SK-N-SH (cell line): ENCODE measurements at regions not wholly inside any gene's neighbourhood (a gene's known extent, or its start where the extent isn't known, plus 50 kb on each side); places are given as distances from the start of the nearest gene placed in this dataset.

Experiments used
- CTCF ChIA-PET: fragments of 300-600, 350-600 bp; formaldehyde crosslinking; extraction: SDS; loops from one replicate; lab custom pipeline; 2021; lab: Yijun Ruan, JAX
- POLR2A ChIA-PET: fragments of 350-600 bp; sonication (Branson Sonifier 250); formaldehyde crosslinking; extraction: SDS; loops from one replicate; lab custom pipeline; 2020; ENCODE audit warnings: antibody characterized with exemption, inconsistent platforms; lab: Yijun Ruan, JAX
- DNase-seq: peaks from one replicate; pipeline ENCODE4 v3.0.0; 2012
- H2AFZ ChIP-seq: fragments of 200-600 bp; sonication (generic); 2 replicates; pipeline ENCODE4 v1.8.1; 2016; ENCODE audit warnings: antibody characterized with exemption, mild to moderate bottlenecking, low read depth
- H3F3A ChIP-seq: fragments of 200-600 bp; sonication (generic); replicated peaks from 2 replicates; pipeline ENCODE3; 2016; ENCODE audit warnings: antibody characterized with exemption, mild to moderate bottlenecking; ENCODE audit not compliant: insufficient read depth
- H3K27ac ChIP-seq, 2 experiments: fragments of 200-500 bp in 1 of 2; fragments of 200-600 bp in 1 of 2; sonication (Bioruptor generic) in 1 of 2; sonication (generic), shearing (Covaris generic) in 1 of 2; 2 replicates each; pipeline versions ENCODE4 v1.5.1 to v1.6.1; 2014 to 2016; ENCODE audit warnings: low read depth in 2 of 2, inconsistent platforms in 1 of 2, low read length in 1 of 2, mild to moderate bottlenecking in 1 of 2, mixed read lengths in 1 of 2
- H3K27me3 ChIP-seq: fragments of 200-600 bp; sonication (generic), shearing (Covaris generic); 2 replicates; pipeline ENCODE4 v1.6.1; 2016; ENCODE audit warnings: mixed run types; ENCODE audit not compliant: insufficient read depth
- H3K36me3 ChIP-seq, 2 experiments: fragments of 200-500 bp in 1 of 2; fragments of 200-600 bp in 1 of 2; sonication (Bioruptor generic) in 1 of 2; sonication (generic) in 1 of 2; replicated peaks in 1 of 2; 2 replicates each; pipeline versions ENCODE3 to v1.5.1; 2014 to 2016; ENCODE audit warnings: low read length in 1 of 2, mild to moderate bottlenecking in 1 of 2; ENCODE audit not compliant: insufficient read depth in 2 of 2, control insufficient read depth in 1 of 2
- H3K4me1 ChIP-seq, 2 experiments: fragments of 200-500 bp in 1 of 2; fragments of 200-600 bp in 1 of 2; sonication (Bioruptor generic) in 1 of 2; sonication (generic), shearing (Covaris generic) in 1 of 2; 2 replicates each; pipeline versions ENCODE4 v1.5.1 to v1.6.1; 2014 to 2016; ENCODE audit warnings: low read depth in 1 of 2, low read length in 1 of 2, mixed run types in 1 of 2; ENCODE audit not compliant: insufficient read depth in 2 of 2, control insufficient read depth in 1 of 2
- H3K4me2 ChIP-seq: fragments of 200-600 bp; sonication (generic), shearing (Covaris generic); 2 replicates; pipeline ENCODE4 v1.6.1; 2017; ENCODE audit warnings: mixed run types
- H3K4me3 ChIP-seq, 2 experiments: fragments of 200-500 bp in 1 of 2; fragments of 200-600 bp in 1 of 2; sonication (Bioruptor generic) in 1 of 2; sonication (generic), shearing (Covaris generic) in 1 of 2; 2 replicates each; pipeline versions ENCODE4 v1.5.1 to v1.8.1; 2014 to 2016; ENCODE audit warnings: low read depth in 2 of 2, inconsistent platforms in 1 of 2, low read length in 1 of 2, mild to moderate bottlenecking in 1 of 2, mixed read lengths in 1 of 2, moderate library complexity in 1 of 2
- H3K79me2 ChIP-seq: fragments of 200-600 bp; sonication (generic); 2 replicates; pipeline ENCODE4 v1.8.1; 2017; ENCODE audit warnings: mild to moderate bottlenecking; ENCODE audit not compliant: insufficient read depth
- H3K9ac ChIP-seq: fragments of 200-600 bp; sonication (generic); 2 replicates; pipeline ENCODE4 v1.6.1; 2017; ENCODE audit warnings: mixed run types
- H3K9me2 ChIP-seq: fragments of 200-600 bp; sonication (generic); 2 replicates; pipeline ENCODE4 v1.6.1; 2017; ENCODE audit warnings: mixed run types
- H3K9me3 ChIP-seq: fragments of 200-600 bp; sonication (generic); 2 replicates; pipeline ENCODE4 v1.6.1; 2017; ENCODE audit warnings: mixed run types, mild to moderate bottlenecking, moderate library complexity
- H4K20me1 ChIP-seq: fragments of 200-600 bp; sonication (generic); 2 replicates; pipeline ENCODE4 v1.6.1; 2017; ENCODE audit warnings: mild to moderate bottlenecking, mixed run types; ENCODE audit not compliant: insufficient read depth
- CHD2 ChIP-seq: fragments of 150-350 bp; IDR thresholded peaks from 2 replicates; pipeline ENCODE4 v1.6.1; 2018; ENCODE audit warnings: low read length; ENCODE audit not compliant: partially characterized antibody
- CTCF ChIP-seq: fragments of 200-600 bp; sonication (generic); IDR thresholded peaks from 2 replicates; pipeline ENCODE4 v1.6.1; 2017; ENCODE audit warnings: antibody characterized with exemption, mild to moderate bottlenecking, moderate library complexity
- FOSL2 ChIP-seq: IDR thresholded peaks from 2 replicates; pipeline ENCODE4 v1.4.0; 2012; ENCODE audit warnings: low read depth, mild to moderate bottlenecking, moderate library complexity, borderline replicate concordance
- GATA2 ChIP-seq: sonication (generic); formaldehyde crosslinking; IDR thresholded peaks from 2 replicates; pipeline ENCODE4 v1.5.0; 2020; ENCODE audit warnings: mild to moderate bottlenecking, missing genetic modification reagents
- IRF3 ChIP-seq: fragments of 150-350 bp; IDR thresholded peaks from 2 replicates; pipeline ENCODE4 v1.6.1; 2016; ENCODE audit warnings: mild to moderate bottlenecking, low read depth, low read length
- JUND ChIP-seq: IDR thresholded peaks from 2 replicates; pipeline ENCODE4 v1.4.0; 2012
- NFIC ChIP-seq: IDR thresholded peaks from 2 replicates; pipeline ENCODE4 v1.4.0; 2012; ENCODE audit warnings: borderline replicate concordance
- RAD21 ChIP-seq: IDR thresholded peaks from 2 replicates; pipeline ENCODE4 v1.6.1; 2012; ENCODE audit warnings: mild to moderate bottlenecking, low read length
- SIN3A ChIP-seq: IDR thresholded peaks from 2 replicates; pipeline ENCODE4 v1.6.1; 2012; ENCODE audit warnings: low read depth, mild to moderate bottlenecking, low read length, moderate library complexity, borderline replicate concordance
- TEAD4 ChIP-seq: IDR thresholded peaks from 2 replicates; pipeline ENCODE4 v1.4.0; 2012; ENCODE audit warnings: mild to moderate bottlenecking, borderline replicate concordance; ENCODE audit not compliant: insufficient read depth
- ZBTB33 ChIP-seq: IDR thresholded peaks from 2 replicates; pipeline ENCODE4 v1.4.0; 2012; ENCODE audit warnings: low read depth, borderline replicate concordance
- WGBS: methylation state at CpG from one replicate; pipeline ENCODE4 v1.1.6; 2017; ENCODE audit warnings: low lambda C conversion rate; 5-methylcytosine and 5-hydroxymethylcytosine counted together

GRCh38 chr22:49464037-49464436 is 363.6 kb downstream of the BRD1 start (continued):
- no peak for TF ChIP-seq SIN3A
- TF ChIP-seq ZBTB33 = no peak

- no peak for DNase-seq
- Histone ChIP-seq H3K9me2 (no peaks in the 10 kb centered on the region), H3K4me3 (no peak overlapping the region), H3K4me2 (no peak overlapping the region), H3K27me3 (no peaks in the 10 kb centered on the region), H3K4me1 (no peaks in the 10 kb centered on the region), H2AFZ (no peak overlapping the region), H3K79me2 (no peaks in the 10 kb centered on the region), H3K9ac (no peak overlapping the region), H3K27ac (no peak overlapping the region), H3K36me3 (no peaks in the 10 kb centered on the region), H4K20me1 (no peaks in the 10 kb centered on the region), H3K9me3 (no peaks in the 10 kb centered on the region), H3F3A (no peaks in the 10 kb centered on the region)
- POLR2A ChIA-PET = no interaction called here
- CTCF ChIA-PET = interaction anchor here (1.0 kb wide), 1 partner anchor 10 kb away, joined by 3 read pairs; no protein-coding TSS in a partner anchor
- no peak for TF ChIP-seq JUND
- TF ChIP-seq ZBTB33 = no peak
- no peak for TF ChIP-seq GATA2
- no peak for TF ChIP-seq CTCF
- TF ChIP-seq TEAD4 = no peak
- no peak for TF ChIP-seq RAD21
- TF ChIP-seq FOSL2 = no peak
- TF ChIP-seq CHD2 = no peak
- TF ChIP-seq IRF3 = no peak
- TF ChIP-seq NFIC = no peak
- WGBS = 28% methylated on average over 17 of the region's 20 CpGs
Measured at GRCh38 chr22:49462795-49463194, 364.9 kb downstream of the BRD1 start.
